EL (cell line): ENCODE measurements at regions not wholly inside any gene's neighbourhood (a gene's known extent, or its start where the extent isn't known, plus 50 kb on each side); places are given as distances from the start of the nearest gene placed in this dataset.
"Not testable (repeated sequence)": the region's sequence is repeated elsewhere in the genome, so short reads cannot be mapped to it uniquely, and the experiment has no call there.

Experiments used
- DNase-seq: peaks from one replicate; pipeline ENCODE4 v3.0.0-alpha.2; 2016

- DNase-seq = no peak
These were observed 177.3 kb downstream of the BANP start for GRCh38 chr16:88128556-88128955.

- DNase-seq = not testable (repeated sequence)
These were observed 177.9 kb downstream of the BANP start for GRCh38 chr16:88129133-88129532.

GRCh38 chr16:88130016-88130415 lies 178.8 kb downstream of the BANP start:
- DNase-seq = no peak

GRCh38 chr16:88130681-88131080 lies 179.4 kb downstream of the BANP start:
- no peak for DNase-seq

GRCh38 chr16:88131256-88131655 lies 180.0 kb downstream of the BANP start:
- DNase-seq = no peak

GRCh38 chr16:88131966-88132365 lies 180.7 kb downstream of the BANP start:
- DNase-seq = no peak

- no peak for DNase-seq
These were observed 181.7 kb downstream of the BANP start for GRCh38 chr16:88132836-88133506.

- no peak for DNase-seq
These were observed 182.2 kb downstream of the BANP start for GRCh38 chr16:88133507-88133843.

- not testable (repeated sequence) for DNase-seq
These were observed 183.1 kb downstream of the BANP start for GRCh38 chr16:88134172-88134898.

GRCh38 chr16:88134899-88135682 lies 183.9 kb downstream of the BANP start:
- DNase-seq = not testable (repeated sequence)

- not testable (repeated sequence) for DNase-seq
These were observed 185.0 kb downstream of the BANP start for GRCh38 chr16:88136211-88136713.

GRCh38 chr16:88136939-88137338 lies 185.7 kb downstream of the BANP start:
- DNase-seq = not testable (repeated sequence)

- DNase-seq = not testable (repeated sequence)
These were observed 187.9 kb downstream of the BANP start for GRCh38 chr16:88139141-88139540.

GRCh38 chr16:88140195-88140594 lies 189.0 kb downstream of the BANP start:
- DNase-seq = not testable (repeated sequence)

- no peak for DNase-seq
These were observed 190.3 kb downstream of the BANP start for GRCh38 chr16:88141580-88141979.

- DNase-seq = not testable (repeated sequence)
These were observed 191.1 kb downstream of the BANP start for GRCh38 chr16:88142056-88142935.

GRCh38 chr16:88143122-88144027 lies 192.1 kb downstream of the BANP start:
- DNase-seq = not testable (repeated sequence)

GRCh38 chr16:88144028-88144511 lies 192.8 kb downstream of the BANP start:
- no peak for DNase-seq

GRCh38 chr16:88145376-88145775 lies 194.1 kb downstream of the BANP start:
- not testable (repeated sequence) for DNase-seq

GRCh38 chr16:88145824-88146405 lies 194.7 kb downstream of the BANP start:
- not testable (repeated sequence) for DNase-seq

GRCh38 chr16:88148078-88148477 lies 196.8 kb downstream of the BANP start:
- DNase-seq = not testable (repeated sequence)
